Choroid plexus epithelial cell (primary cell): ENCODE measurements at regions not wholly inside any gene's neighbourhood (a gene's known extent, or its start where the extent isn't known, plus 50 kb on each side); places are given as distances from the start of the nearest gene placed in this dataset.

Experiments used
- DNase-seq: peaks from one replicate; pipeline ENCODE4 v3.0.0-alpha.2; 2010; ENCODE audit warnings: low read depth
- H3K4me3 ChIP-seq: 2 replicates; pipeline ENCODE4 v1.5.1; 2011; ENCODE audit warnings: low read depth, mild to moderate bottlenecking, control low read depth, low read length, moderate library complexity
- CTCF ChIP-seq: conservative IDR thresholded peaks from 2 replicates; pipeline ENCODE4 v1.5.1; 2011; ENCODE audit warnings: low read depth, mild to moderate bottlenecking, control low read depth, inconsistent platforms, low read length, moderate library complexity

DNA sequence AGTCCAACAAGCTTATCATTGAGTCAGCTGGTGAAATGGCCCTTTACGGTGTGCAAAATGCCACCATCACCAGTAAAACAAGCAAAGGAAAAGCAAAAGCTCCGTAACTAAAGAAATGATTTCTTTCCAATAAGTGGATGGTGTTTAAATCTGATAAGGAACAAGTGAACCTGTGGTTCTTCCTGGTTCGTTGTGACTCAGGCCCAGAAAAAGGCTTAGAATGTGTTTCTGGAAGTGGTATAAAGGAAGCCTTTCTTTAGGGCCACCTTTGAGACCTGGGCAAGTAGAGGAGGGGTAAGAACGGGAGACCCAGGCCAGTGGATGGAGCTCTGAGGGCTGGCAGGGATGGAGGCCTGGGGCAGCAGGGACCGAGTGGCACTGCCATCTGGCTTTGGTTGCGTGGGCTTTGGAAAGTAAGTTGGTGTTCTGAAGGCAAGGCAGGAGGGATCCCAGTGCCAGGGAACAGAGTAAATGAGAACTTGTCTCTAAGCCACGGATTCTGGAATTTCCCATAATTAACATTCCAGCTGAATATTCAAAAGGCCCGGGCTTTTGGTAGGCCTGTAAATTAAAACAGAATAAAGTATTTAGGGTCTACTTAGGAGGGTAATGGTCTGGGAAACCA, 87.9 kb upstream of the LMO4 start:
- H3K4me3 ChIP-seq = no peak overlapping the region
- DNase-seq = no peak
- no peak for TF ChIP-seq CTCF

GRCh38 chr1:87242445-87243185, 86.1 kb upstream of the LMO4 start:
- DNase-seq = no peak
- TF ChIP-seq CTCF = no peak
- no peak overlapping the region for H3K4me3 ChIP-seq

GRCh38 chr1:87243573-87243972, 85.1 kb upstream of the LMO4 start:
- peak; percentile 51 for DNase-seq
- TF ChIP-seq CTCF = no peak
- no peak overlapping the region for H3K4me3 ChIP-seq

DNA sequence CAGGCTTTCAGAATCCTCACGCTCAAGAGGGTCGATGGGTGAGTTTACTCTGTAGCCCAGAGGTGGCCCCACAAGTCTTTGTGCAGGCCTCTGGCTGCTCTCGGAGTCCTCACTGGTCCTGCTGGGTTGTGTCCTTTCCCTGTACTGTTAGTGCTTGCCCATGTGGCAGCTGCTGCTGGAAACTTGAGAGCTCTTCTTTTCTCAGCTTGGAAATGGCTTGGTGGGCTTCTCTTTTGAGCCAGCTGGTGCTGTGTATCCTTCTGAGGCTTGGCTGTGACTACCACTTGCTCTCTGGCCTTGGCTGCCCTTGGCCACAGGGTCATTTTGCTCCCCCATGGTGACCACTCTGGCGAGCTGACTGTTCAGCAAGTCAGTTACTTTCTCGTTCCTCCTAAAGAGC, 82.2 kb upstream of the LMO4 start:
- TF ChIP-seq CTCF = no peak
- DNase-seq = no peak
- H3K4me3 ChIP-seq = no peak overlapping the region

- no peak overlapping the region for H3K4me3 ChIP-seq
- TF ChIP-seq CTCF = no peak
- DNase-seq = no peak
Observed at GRCh38 chr1:87249803-87250202, 78.9 kb upstream of the LMO4 start.

- no peak for TF ChIP-seq CTCF
- no peak overlapping the region for H3K4me3 ChIP-seq
Observed at GRCh38 chr1:87250336-87250735, 78.3 kb upstream of the LMO4 start.

GRCh38 chr1:87252406-87252805, 76.3 kb upstream of the LMO4 start:
- no peak overlapping the region for H3K4me3 ChIP-seq
- DNase-seq = peak; percentile 41
- no peak for TF ChIP-seq CTCF

More at GRCh38 chr1:87250336-87250735, 78.3 kb upstream of the LMO4 start:
- no peak for DNase-seq
